ENCODE measurements at regions not wholly inside any gene's neighbourhood (a gene's known extent, or its start where the extent isn't known, plus 50 kb on each side); places are given as distances from the start of the nearest gene placed in this dataset.

- TF ChIP-seq EP300 (conservative IDR thresholded peaks at IDR 0.05; ENCODE audit: poor library complexity, severe bottlenecking) (no peak), MXI1 (conservative IDR thresholded peaks at IDR 0.05; ENCODE audit: poor library complexity, severe bottlenecking) (no peak), TAF1 (IDR thresholded peaks at IDR 0.05; ENCODE audit: low read depth) (no peak), RAD21 (conservative IDR thresholded peaks at IDR 0.05) (peak; percentile 81), EZH2 (IDR thresholded peaks at IDR 0.05; ENCODE audit: borderline replicate concordance, insufficient read depth, low read length, poor library complexity, severe bottlenecking) (no peak), SMC3 (conservative IDR thresholded peaks at IDR 0.05; ENCODE audit: poor library complexity) (peak; percentile 86), POLR2AphosphoS5 (IDR thresholded peaks at IDR 0.05) (no peak), CTCF (IDR thresholded peaks at IDR 0.05; ENCODE audit: poor library complexity, severe bottlenecking) (peak; percentile 83), REST (IDR thresholded peaks at IDR 0.05; ENCODE audit: borderline replicate concordance) (no peak)
- Histone ChIP-seq H3K4me3 (ENCODE audit: low read length) (no peak overlapping the region), H3K9me3 (ENCODE audit: low read length) (no peaks in the 10 kb centered on the region), H3K27me3 (ENCODE audit: insufficient read depth, low read depth, low read length) (no peaks in the 10 kb centered on the region), H3K36me3 (ENCODE audit: insufficient read depth, low read length) (no peaks in the 10 kb centered on the region), H3F3A (ENCODE audit: insufficient read depth, low read length, poor library complexity, severe bottlenecking) (no peaks in the 10 kb centered on the region), H3K79me2 (replicated peaks; ENCODE audit: insufficient read depth, low read length) (no peaks in the 10 kb centered on the region), H3K27ac (ENCODE audit: low read length) (no peak overlapping the region), H4K20me1 (ENCODE audit: insufficient read depth) (no peaks in the 10 kb centered on the region), H2AFZ (ENCODE audit: low read depth, low read length) (no peak overlapping the region), H3K9ac (ENCODE audit: low read length) (no peak overlapping the region), H3K4me2 (ENCODE audit: low read length) (no peak overlapping the region), H3K9me2 (ENCODE audit: insufficient read depth, low read length) (no peaks in the 10 kb centered on the region)
These were observed 59.8 kb upstream of the SLC38A11 start for GRCh38 chr2:165015052-165015642.

- no peak overlapping the region for H3K4me2 ChIP-seq (ENCODE audit: low read length)
- no peaks in the 10 kb centered on the region for H3K9me3 ChIP-seq (ENCODE audit: low read length)
- H3K27ac ChIP-seq (ENCODE audit: low read length), result no peak overlapping the region
- no peaks in the 10 kb centered on the region for H3K36me3 ChIP-seq (ENCODE audit: insufficient read depth, low read length)
- no peak overlapping the region for H3K4me3 ChIP-seq (ENCODE audit: low read length)
- H3F3A ChIP-seq (ENCODE audit: insufficient read depth, low read length, poor library complexity, severe bottlenecking), result no peaks in the 10 kb centered on the region
- H4K20me1 ChIP-seq (ENCODE audit: insufficient read depth), result no peaks in the 10 kb centered on the region
- H3K79me2 ChIP-seq (replicated peaks; ENCODE audit: insufficient read depth, low read length), result no peaks in the 10 kb centered on the region
- no peak overlapping the region for H3K9ac ChIP-seq (ENCODE audit: low read length)
- TF ChIP-seq RAD21 (conservative IDR thresholded peaks at IDR 0.05), result no peak
- no peak for TF ChIP-seq EZH2 (IDR thresholded peaks at IDR 0.05; ENCODE audit: borderline replicate concordance, insufficient read depth, low read length, poor library complexity, severe bottlenecking)
- H2AFZ ChIP-seq (ENCODE audit: low read depth, low read length), result no peak overlapping the region
- no peaks in the 10 kb centered on the region for H3K9me2 ChIP-seq (ENCODE audit: insufficient read depth, low read length)
- no peaks in the 10 kb centered on the region for H3K27me3 ChIP-seq (ENCODE audit: insufficient read depth, low read depth, low read length)
These were observed 58.8 kb upstream of the SLC38A11 start for GRCh38 chr2:165013944-165014619.
